Endodermal cell (in vitro differentiated cells): ENCODE measurements at regions not wholly inside any gene's neighbourhood (a gene's known extent, or its start where the extent isn't known, plus 50 kb on each side); places are given as distances from the start of the nearest gene placed in this dataset.

Source experiments
- DNase-seq: peaks from one replicate; pipeline ENCODE4 v3.0.0-alpha.2; 2017
- H3K27ac ChIP-seq: 2 replicates; pipeline ENCODE4 v1.5.1; 2013; ENCODE audit warnings: mild to moderate bottlenecking, low read depth, low read length, moderate library complexity
- H3K27me3 ChIP-seq: 2 replicates; pipeline ENCODE4 v1.6.1; 2013; ENCODE audit warnings: mild to moderate bottlenecking, low read length, moderate library complexity; ENCODE audit not compliant: insufficient read depth, control insufficient read depth, poor library complexity, severe bottlenecking
- H3K36me3 ChIP-seq: 2 replicates; pipeline ENCODE4 v1.7.0; 2013; ENCODE audit warnings: mild to moderate bottlenecking, low read length, moderate library complexity; ENCODE audit not compliant: control insufficient read depth, insufficient read depth
- H3K4me1 ChIP-seq: one replicate; pipeline ENCODE4 v1.7.0; 2013; ENCODE audit warnings: low read length; ENCODE audit not compliant: control insufficient read depth, insufficient read depth
- H3K4me3 ChIP-seq: 2 replicates; pipeline ENCODE4 v1.5.1; 2013; ENCODE audit warnings: mild to moderate bottlenecking, low read length, moderate library complexity
- H3K9ac ChIP-seq: 2 replicates; pipeline ENCODE4 v1.6.1; 2013; ENCODE audit warnings: mild to moderate bottlenecking, low read length, moderate library complexity; ENCODE audit not compliant: poor library complexity, severe bottlenecking; ENCODE audit errors: extremely low read depth
- H3K9me3 ChIP-seq: 2 replicates; pipeline ENCODE4 v1.6.1; 2013; ENCODE audit warnings: mild to moderate bottlenecking, low read length, moderate library complexity; ENCODE audit not compliant: control insufficient read depth
- H3K27ac Mint-ChIP-seq: 2 replicates; pipeline ENCODE4 v1.8.0; 2020; ENCODE audit warnings: mixed read lengths
- H3K27me3 Mint-ChIP-seq: 2 replicates; pipeline ENCODE4 v1.8.0; 2021; ENCODE audit warnings: mild to moderate bottlenecking, mixed read lengths; ENCODE audit not compliant: insufficient read depth
- H3K36me3 Mint-ChIP-seq: 2 replicates; pipeline ENCODE4 v1.8.0; 2020; ENCODE audit warnings: low read depth, mixed read lengths
- H3K4me1 Mint-ChIP-seq: 2 replicates; pipeline ENCODE4 v1.8.0; 2020; ENCODE audit warnings: mixed read lengths
- H3K4me3 Mint-ChIP-seq: 2 replicates; pipeline ENCODE4 v1.8.0; 2020; ENCODE audit warnings: mild to moderate bottlenecking, moderate library complexity, mixed read lengths
- H3K9me3 Mint-ChIP-seq: 2 replicates; pipeline ENCODE4 v1.8.0; 2020; ENCODE audit warnings: mild to moderate bottlenecking, mixed read lengths
- WGBS, 2 experiments: methylation state at CpG; one replicate each; pipeline versions ENCODE4 v1.1.5 to v1.1.7; 2013; ENCODE audit warnings: missing lambda C conversion rate in 2 of 2, mixed read lengths in 1 of 2; ENCODE audit not compliant: insufficient coverage in 1 of 2, insufficient read length in 1 of 2; 5-methylcytosine and 5-hydroxymethylcytosine counted together
- TF ChIP-seq, protein P1 (sequence below): fragments of 200-600 bp; sonication (generic); conservative IDR thresholded peaks from 2 replicates; pipeline ENCODE4 v1.5.0; 2021; ENCODE audit warnings: antibody characterized with exemption, mild to moderate bottlenecking

DNA sequence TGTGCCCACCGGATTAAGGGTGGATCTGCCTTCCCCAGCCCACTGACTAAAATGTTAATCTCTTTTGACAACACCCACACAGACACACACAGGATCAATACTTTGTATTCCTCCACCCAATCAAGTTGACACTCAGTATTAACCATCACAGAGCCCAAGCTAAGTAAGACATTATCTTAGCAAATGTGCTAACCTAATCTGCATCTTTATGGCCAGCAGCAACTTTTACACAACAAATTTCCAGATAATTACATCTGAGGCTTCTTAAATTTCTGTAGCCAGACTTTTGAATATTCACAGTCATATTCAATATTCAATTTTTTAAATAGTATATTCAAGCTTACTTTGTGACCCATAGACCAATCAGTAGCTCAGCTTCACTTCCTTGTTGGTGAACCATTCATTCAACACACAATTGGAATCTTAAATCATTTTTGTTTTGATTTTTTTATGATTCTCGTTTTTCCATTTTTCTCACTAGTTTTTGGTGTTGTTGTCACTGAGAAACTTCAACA is 594.2 kb downstream of the IPMK start:
- H3K9me3 Mint-ChIP-seq: no peaks in the 10 kb centered on the region
- H3K27me3 Mint-ChIP-seq: no peaks in the 10 kb centered on the region
- DNase-seq: no peak
- Histone ChIP-seq H3K4me1 (no peaks in the 10 kb centered on the region), H3K27me3 (no peaks in the 10 kb centered on the region), H3K9me3 (no peaks in the 10 kb centered on the region), H3K4me3 (no peak overlapping the region), H3K36me3 (no peaks in the 10 kb centered on the region), H3K27ac (no peak overlapping the region), H3K9ac (no peak overlapping the region)
- WGBS, 2 experiments: 77% methylated on average over 2 of the region's 2 CpGs; no CpG with 5 or more reads in 1 of the 2 experiments
- no peak overlapping the region for H3K4me3 Mint-ChIP-seq
- H3K27ac Mint-ChIP-seq: no peak overlapping the region
- H3K4me1 Mint-ChIP-seq: no peaks in the 10 kb centered on the region
- no peaks in the 10 kb centered on the region for H3K36me3 Mint-ChIP-seq
- TF ChIP-seq, protein P1, sequence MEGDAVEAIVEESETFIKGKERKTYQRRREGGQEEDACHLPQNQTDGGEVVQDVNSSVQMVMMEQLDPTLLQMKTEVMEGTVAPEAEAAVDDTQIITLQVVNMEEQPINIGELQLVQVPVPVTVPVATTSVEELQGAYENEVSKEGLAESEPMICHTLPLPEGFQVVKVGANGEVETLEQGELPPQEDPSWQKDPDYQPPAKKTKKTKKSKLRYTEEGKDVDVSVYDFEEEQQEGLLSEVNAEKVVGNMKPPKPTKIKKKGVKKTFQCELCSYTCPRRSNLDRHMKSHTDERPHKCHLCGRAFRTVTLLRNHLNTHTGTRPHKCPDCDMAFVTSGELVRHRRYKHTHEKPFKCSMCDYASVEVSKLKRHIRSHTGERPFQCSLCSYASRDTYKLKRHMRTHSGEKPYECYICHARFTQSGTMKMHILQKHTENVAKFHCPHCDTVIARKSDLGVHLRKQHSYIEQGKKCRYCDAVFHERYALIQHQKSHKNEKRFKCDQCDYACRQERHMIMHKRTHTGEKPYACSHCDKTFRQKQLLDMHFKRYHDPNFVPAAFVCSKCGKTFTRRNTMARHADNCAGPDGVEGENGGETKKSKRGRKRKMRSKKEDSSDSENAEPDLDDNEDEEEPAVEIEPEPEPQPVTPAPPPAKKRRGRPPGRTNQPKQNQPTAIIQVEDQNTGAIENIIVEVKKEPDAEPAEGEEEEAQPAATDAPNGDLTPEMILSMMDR: no peak

DNA sequence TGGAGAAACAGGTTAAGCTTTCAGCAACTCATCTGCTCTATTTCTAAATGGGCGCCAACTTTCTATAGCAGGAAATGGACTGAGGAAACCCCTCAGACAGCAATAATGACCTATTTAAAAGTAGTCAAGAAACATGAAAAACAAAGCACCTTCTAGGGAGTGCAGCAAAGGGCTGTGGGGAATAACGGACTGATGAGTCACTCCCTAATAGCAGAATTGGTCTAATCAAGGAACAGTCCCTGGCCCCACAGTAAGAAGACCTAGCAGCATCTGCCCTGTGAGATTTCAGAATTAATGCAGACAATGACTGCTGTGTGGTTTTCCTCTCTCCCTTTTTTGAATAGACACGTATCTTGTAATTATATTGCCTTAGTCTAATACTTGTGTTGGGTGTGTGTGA is 602.9 kb downstream of the IPMK start:
- TF ChIP-seq, protein P1: no peak
- H3K27me3 ChIP-seq: no peaks in the 10 kb centered on the region
- H3K27me3 Mint-ChIP-seq: no peaks in the 10 kb centered on the region
- H3K27ac Mint-ChIP-seq: no peak overlapping the region
- no peak overlapping the region for H3K9ac ChIP-seq
- DNase-seq: no peak
- H3K9me3 Mint-ChIP-seq: no peaks in the 10 kb centered on the region
- H3K4me1 Mint-ChIP-seq: no peaks in the 10 kb centered on the region
- no peaks in the 10 kb centered on the region for H3K36me3 ChIP-seq
- no peaks in the 10 kb centered on the region for H3K9me3 ChIP-seq
- WGBS, 2 experiments: 79 to 86% methylated on average over 2 to 3 of the region's 3 CpGs
- H3K4me1 ChIP-seq: no peaks in the 10 kb centered on the region
- H3K36me3 Mint-ChIP-seq: no peaks in the 10 kb centered on the region
- no peak overlapping the region for H3K4me3 Mint-ChIP-seq
- H3K27ac ChIP-seq: no peak overlapping the region
- H3K4me3 ChIP-seq: no peak overlapping the region

GRCh38 chr10:57663401-57663800 is 604.3 kb downstream of the IPMK start:
- no peaks in the 10 kb centered on the region for H3K27me3 Mint-ChIP-seq
- 83% methylated on average over 2 of the region's 2 CpGs; no CpG with 5 or more reads in 1 of the 2 experiments for WGBS, 2 experiments
- no peak overlapping the region for H3K27ac Mint-ChIP-seq
- Histone ChIP-seq H3K27me3 (peaks cover 2% of the 10 kb centered on the region), H3K4me1 (no peaks in the 10 kb centered on the region), H3K36me3 (no peaks in the 10 kb centered on the region), H3K4me3 (no peak overlapping the region), H3K9ac (no peak overlapping the region), H3K9me3 (no peaks in the 10 kb centered on the region), H3K27ac (no peak overlapping the region)
- no peaks in the 10 kb centered on the region for H3K36me3 Mint-ChIP-seq
- H3K9me3 Mint-ChIP-seq: no peaks in the 10 kb centered on the region
- H3K4me1 Mint-ChIP-seq: no peaks in the 10 kb centered on the region
- DNase-seq: no peak
- no peak overlapping the region for H3K4me3 Mint-ChIP-seq
- TF ChIP-seq, protein P1: no peak
